HG02588 (cell line): ENCODE measurements at regions not wholly inside any gene's neighbourhood (a gene's known extent, or its start where the extent isn't known, plus 50 kb on each side); places are given as distances from the start of the nearest gene placed in this dataset.

Source experiments
- ATAC-seq: cut with Tn5 transposase; IDR thresholded peaks from one replicate; pipeline ENCODE4 v1.9.1; 2021; ENCODE audit warnings: mild to moderate bottlenecking, moderate library complexity; ENCODE audit not compliant: unreplicated experiment

GRCh38 chr1:112790920-112791722 lies 76.0 kb upstream of the PPM1J start:
- no peak for ATAC-seq

GRCh38 chr1:112788561-112788960 lies 73.4 kb upstream of the PPM1J start:
- no peak for ATAC-seq

GRCh38 chr1:112788054-112788453 lies 72.9 kb upstream of the PPM1J start:
- ATAC-seq: no peak

- no peak for ATAC-seq
Measured at GRCh38 chr1:112783059-112783458, 67.9 kb upstream of the PPM1J start.

GRCh38 chr1:112779665-112780526 lies 64.8 kb upstream of the PPM1J start:
- ATAC-seq: no peak

GRCh38 chr1:112778137-112778536 lies 63.0 kb upstream of the PPM1J start:
- no peak for ATAC-seq

- no peak for ATAC-seq
Measured at GRCh38 chr1:112776688-112777087, 61.6 kb upstream of the PPM1J start.

GRCh38 chr1:112772781-112773180 lies 57.6 kb upstream of the PPM1J start:
- no peak for ATAC-seq

- no peak for ATAC-seq
Measured at GRCh38 chr1:112770724-112771123, 55.6 kb upstream of the PPM1J start.

GRCh38 chr1:112769611-112770010 lies 54.5 kb upstream of the PPM1J start:
- no peak for ATAC-seq

GRCh38 chr1:112767646-112768045 lies 52.5 kb upstream of the PPM1J start:
- no peak for ATAC-seq
